HG03439 (cell line): ENCODE measurements at regions not wholly inside any gene's neighbourhood (a gene's known extent, or its start where the extent isn't known, plus 50 kb on each side); places are given as distances from the start of the nearest gene placed in this dataset.

Source experiments
- ATAC-seq: cut with Tn5 transposase; IDR thresholded peaks from one replicate; pipeline ENCODE4 v1.9.1; 2021; ENCODE audit warnings: mild to moderate bottlenecking, moderate library complexity; ENCODE audit not compliant: unreplicated experiment

GRCh38 chr4:11741190-11741652 is 312.5 kb upstream of the HS3ST1 start:
- ATAC-seq: no peak

GRCh38 chr4:11739992-11740391 is 311.3 kb upstream of the HS3ST1 start:
- ATAC-seq: no peak

GRCh38 chr4:11736978-11737377 is 308.3 kb upstream of the HS3ST1 start:
- no peak for ATAC-seq

DNA sequence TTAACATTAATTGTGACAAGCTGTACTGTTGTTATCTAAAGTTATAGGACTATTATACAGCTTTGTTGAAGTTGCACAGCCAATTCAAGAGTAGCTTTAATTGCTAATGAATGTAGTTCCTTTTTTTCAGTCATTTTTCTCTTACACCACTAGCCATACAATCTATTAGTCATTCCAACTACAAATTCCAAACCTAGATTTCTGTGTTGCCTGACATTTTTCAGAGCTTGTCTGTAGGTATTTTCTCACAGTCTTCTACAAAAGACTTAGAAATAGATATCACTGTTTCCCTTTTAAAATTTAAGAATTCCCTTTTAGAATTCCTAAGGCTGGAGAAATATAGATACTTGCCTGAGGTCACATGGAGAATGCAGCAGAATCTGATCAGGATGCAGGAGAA is 307.0 kb upstream of the HS3ST1 start:
- ATAC-seq: no peak

- no peak for ATAC-seq
These were observed 303.5 kb upstream of the HS3ST1 start for GRCh38 chr4:11732155-11732554.

- ATAC-seq: no peak
These were observed 301.9 kb upstream of the HS3ST1 start for GRCh38 chr4:11730545-11730944.

DNA sequence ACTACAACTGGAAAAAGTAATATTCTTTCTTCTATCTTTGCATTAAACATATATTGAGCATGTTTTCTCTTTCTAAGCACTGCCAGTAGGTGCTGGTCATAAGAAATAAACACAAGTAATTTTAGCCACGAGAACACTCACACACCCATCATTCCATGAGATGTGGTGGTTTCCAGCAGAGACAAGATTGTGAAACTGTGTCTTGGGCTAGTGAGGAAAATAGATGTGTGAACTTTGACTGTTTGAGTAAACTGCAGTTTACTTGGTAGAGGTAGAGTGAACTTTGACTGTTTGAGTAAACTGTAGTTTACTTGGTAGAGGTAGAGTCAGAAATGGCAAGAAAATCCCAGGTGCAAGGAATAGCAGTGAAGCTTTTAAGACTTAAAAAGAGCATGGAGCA is 300.9 kb upstream of the HS3ST1 start:
- no peak for ATAC-seq

- no peak for ATAC-seq
These were observed 299.3 kb upstream of the HS3ST1 start for GRCh38 chr4:11727903-11728564.

DNA sequence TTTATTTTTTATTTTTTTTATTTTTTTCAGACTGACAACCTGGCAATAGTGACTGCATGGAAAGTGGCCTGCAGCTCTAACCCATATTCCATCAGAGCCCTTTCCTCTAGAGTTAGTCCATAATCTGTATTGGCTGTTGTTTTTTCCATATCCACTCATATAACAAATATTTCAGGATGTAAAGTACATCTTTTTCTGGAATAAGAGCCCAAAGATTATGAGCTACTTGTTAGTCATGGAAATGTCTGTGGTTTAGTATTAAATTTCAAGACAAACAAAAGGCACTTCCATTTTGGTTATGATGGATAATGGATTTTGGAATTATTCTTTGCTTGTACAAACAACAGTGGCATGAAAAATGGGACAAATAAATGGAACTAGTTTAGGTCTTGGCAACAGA is 296.0 kb upstream of the HS3ST1 start:
- no peak for ATAC-seq

GRCh38 chr4:11722223-11722622 is 293.5 kb upstream of the HS3ST1 start:
- no peak for ATAC-seq

DNA sequence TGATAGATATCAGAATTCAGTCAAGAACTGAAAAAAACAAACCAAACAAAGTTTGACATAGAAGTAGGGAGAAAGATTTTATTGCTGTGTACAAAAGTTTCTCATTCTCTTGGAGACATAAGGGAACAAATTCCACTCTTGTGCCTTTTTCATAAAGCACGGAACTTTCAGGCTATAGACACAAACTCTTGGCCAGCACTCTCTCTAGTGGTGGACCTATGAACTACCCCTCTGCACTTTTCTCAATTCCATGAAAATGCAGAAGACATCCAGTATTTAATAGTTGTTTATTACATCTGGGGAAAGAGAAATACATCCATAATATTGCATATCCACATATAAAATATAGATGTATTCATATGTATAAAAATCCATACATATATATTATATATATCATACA is 291.6 kb upstream of the HS3ST1 start:
- ATAC-seq: no peak

DNA sequence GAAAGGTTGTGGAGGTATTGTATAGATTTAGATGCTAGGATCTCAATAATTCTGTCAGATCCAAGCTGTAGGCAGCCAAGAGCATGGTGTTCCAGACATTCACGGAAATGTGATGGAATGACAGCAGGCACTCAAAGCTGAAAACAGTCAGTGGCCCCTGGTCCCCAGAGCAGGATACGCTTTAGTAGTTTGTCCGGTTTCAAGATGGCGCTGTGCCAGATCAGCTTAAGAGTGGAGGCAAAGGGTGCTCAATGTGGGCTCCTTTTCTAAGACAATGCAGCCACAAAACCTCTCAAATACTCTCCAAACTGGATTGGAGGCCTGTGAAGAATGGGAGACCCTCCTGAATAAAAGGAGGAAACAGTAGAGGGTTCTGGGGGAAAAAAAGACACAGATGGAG is 291.2 kb upstream of the HS3ST1 start:
- no peak for ATAC-seq

GRCh38 chr4:11715753-11716521 is 287.2 kb upstream of the HS3ST1 start:
- no peak for ATAC-seq

GRCh38 chr4:11710453-11711093 is 281.9 kb upstream of the HS3ST1 start:
- ATAC-seq: no peak

DNA sequence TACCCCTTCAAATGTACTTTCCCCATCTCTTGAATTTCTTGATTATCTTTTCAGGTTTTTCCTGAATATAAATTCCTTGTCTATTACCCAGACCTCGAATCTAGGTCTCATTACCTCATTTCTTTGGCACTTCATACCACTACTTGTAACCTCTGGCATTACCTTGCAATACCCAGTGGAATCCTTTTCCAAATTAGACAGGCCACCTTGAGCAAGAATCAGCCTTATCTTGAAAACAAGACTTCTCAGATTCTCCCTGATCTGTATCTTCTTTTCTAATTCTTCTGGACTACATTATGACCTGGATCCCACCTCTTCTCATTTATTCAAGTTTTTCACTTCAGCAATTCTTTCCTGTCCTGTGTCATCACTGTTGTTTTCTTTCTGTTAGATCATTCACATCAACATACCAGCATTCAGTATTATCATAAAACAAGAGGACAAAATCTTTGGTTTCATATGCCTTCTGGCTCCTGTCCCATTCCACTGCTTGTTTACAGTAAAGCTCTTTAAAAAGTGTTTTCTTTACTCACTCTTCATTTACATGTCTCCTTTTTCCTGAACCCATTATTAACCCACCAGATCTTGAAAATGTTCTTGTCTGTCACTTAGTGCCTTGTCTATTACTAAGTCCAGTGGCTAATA is 275.6 kb upstream of the HS3ST1 start:
- ATAC-seq: no peak

DNA sequence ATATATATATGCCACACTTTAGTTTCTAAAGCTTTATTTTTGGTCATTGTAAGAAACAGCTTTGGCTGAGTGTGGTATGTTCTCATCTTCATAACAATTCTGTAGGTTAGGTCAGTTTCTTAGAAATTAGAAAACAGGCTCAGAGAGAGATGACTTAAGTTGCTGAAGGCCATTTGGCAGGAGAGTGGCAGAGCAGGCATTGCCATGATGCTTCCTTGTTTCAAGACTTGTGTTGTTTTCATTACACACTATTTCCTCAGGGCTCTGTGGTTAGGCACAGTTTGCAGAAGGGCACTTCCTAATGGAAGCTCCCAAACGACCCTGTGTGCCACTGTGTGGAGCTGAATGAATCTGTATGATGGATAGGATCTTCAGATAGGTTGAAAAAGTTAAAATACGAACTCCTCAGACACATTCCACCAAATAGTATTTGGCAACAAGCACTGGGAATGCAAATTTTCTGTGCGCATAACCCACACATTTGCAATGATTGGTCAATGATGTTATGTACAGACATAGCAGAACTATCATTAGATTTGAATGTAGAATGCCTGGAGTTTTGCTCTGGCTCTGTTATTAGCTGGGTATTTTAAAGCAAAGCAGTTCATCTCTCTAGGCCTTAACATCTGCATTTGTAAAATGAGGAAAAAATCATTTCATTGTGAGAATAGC is 274.3 kb upstream of the HS3ST1 start:
- ATAC-seq: no peak

DNA sequence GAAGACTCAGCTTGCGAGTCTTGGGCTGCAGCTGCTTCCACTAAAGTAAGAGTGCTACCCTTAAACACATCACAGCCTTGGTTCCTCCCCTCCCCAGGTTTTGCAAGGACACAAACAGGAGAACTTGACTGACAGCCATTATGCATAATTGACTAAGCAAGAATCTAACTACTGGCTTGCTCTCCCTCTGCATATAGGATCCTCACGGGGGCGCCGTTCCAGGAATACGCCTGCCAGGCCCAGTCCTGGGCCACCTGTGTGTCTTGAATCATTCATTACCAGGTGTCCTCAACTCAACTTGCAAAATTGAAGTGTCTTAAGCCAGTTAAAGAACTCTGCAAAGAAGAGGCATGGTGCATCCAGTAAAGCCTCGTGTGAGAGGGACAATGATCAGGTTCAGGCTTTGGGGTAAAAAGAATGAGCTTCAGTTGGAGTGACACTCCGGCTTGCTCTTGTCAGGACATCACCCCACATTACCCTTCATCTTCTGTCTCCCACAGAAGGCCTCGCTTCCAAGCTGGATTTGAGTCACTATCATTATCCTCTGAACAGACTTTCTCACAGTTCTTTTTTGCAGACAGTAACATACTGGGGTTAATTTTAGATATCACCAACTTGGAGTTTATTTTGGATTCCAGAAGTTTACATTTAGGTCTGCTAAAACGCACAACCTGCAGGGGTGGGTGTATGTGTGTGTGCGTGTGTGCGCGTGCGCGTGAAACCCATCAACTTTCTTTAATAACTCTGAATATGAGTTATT is 273.5 kb upstream of the HS3ST1 start:
- ATAC-seq: no peak

DNA sequence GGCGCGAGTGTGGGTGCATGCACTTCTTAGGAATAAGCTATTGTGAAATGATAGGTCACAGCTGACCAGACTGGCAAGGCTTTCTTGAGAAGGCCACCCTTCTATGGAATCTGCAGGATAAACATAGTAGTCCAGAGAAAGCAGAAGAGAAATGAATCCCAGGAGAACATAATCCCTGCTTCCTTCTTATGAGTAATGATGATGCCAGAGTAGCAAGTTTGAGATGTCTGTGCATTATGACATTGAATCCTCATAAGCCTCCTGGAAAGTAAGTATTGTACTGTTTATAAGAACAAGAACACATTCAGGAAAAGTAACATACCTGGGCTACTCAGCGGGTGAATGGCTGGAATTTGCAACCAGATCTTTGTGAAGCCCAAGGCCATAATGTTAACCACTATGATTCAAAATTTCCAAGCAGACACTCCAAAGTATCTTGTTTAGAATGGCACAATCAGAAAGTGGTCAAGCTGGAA is 272.1 kb upstream of the HS3ST1 start:
- no peak for ATAC-seq

- ATAC-seq: no peak
These were observed 270.3 kb upstream of the HS3ST1 start for GRCh38 chr4:11698846-11699590.
